ENCODE measurements at regions not wholly inside any gene's neighbourhood (a gene's known extent, or its start where the extent isn't known, plus 50 kb on each side); places are given as distances from the start of the nearest gene placed in this dataset.

DNA sequence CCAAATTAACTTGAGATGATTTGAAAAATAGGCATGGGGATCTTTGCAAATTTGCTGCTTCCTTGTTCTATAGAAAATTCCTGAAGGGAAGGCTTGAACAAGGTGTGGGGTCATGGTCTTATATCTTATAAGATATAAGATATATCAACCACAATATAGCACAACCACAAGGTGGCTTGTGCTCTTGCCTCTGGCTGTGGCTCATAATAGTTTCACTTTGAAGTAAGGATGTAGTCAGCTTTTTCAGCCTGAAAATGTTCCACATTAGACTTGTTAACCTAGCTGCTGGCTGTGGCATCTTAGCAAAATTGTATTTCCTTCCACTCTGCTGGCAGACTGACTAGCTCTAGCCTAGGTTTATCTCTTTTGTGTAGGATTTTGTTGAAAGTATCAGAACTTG, 169.7 kb downstream of the KLF5 start:
- no peaks in the 10 kb centered on the region for H3K9me3 Mint-ChIP-seq
- H3K4me1 ChIP-seq (ENCODE audit: insufficient read depth, low read length): peaks cover 32% of the 10 kb centered on the region
- CTCF ChIA-PET: no interaction called here

GRCh38 chr13:73225990-73226389, 167.2 kb downstream of the KLF5 start:
- no peaks in the 10 kb centered on the region for H3K36me3 ChIP-seq (ENCODE audit: insufficient read depth, low read length)
- no peaks in the 10 kb centered on the region for H3K27me3 ChIP-seq (ENCODE audit: control insufficient read depth in 1 of 2, insufficient read depth in 2 of 2, low read length in 2 of 2)
- ATAC-seq (ENCODE audit: poor library complexity) (no peak), DNase-seq (no peak)
- TF ChIP-seq, protein P1, sequence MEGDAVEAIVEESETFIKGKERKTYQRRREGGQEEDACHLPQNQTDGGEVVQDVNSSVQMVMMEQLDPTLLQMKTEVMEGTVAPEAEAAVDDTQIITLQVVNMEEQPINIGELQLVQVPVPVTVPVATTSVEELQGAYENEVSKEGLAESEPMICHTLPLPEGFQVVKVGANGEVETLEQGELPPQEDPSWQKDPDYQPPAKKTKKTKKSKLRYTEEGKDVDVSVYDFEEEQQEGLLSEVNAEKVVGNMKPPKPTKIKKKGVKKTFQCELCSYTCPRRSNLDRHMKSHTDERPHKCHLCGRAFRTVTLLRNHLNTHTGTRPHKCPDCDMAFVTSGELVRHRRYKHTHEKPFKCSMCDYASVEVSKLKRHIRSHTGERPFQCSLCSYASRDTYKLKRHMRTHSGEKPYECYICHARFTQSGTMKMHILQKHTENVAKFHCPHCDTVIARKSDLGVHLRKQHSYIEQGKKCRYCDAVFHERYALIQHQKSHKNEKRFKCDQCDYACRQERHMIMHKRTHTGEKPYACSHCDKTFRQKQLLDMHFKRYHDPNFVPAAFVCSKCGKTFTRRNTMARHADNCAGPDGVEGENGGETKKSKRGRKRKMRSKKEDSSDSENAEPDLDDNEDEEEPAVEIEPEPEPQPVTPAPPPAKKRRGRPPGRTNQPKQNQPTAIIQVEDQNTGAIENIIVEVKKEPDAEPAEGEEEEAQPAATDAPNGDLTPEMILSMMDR (IDR thresholded peaks at IDR 0.05): no peak
- H3K27ac Mint-ChIP-seq: no peak overlapping the region
- no peaks in the 10 kb centered on the region for H3K9me3 Mint-ChIP-seq
- H3K4me3 Mint-ChIP-seq: no peak overlapping the region
- ChIA-PET CTCF (no interaction called here), POLR2A (no interaction called here)
- H3K36me3 Mint-ChIP-seq (ENCODE audit: low read depth): no peaks in the 10 kb centered on the region
- H3K4me1 ChIP-seq (ENCODE audit: insufficient read depth, low read length): peaks cover 27% of the 10 kb centered on the region
- peaks cover 42% of the 10 kb centered on the region for H3K4me1 Mint-ChIP-seq (ENCODE audit: low read depth)
- no peaks in the 10 kb centered on the region for H3K27me3 Mint-ChIP-seq
- intact Hi-C loops (cut with DNase I, micrococcal nuclease): loop anchor here in 1 of 2 experiments (5.0 kb wide), 1 partner anchor 486 kb away; no protein-coding TSS in a partner anchor
- no peak overlapping the region for H3K4me3 ChIP-seq (ENCODE audit: low read length)
- H3K27ac ChIP-seq (ENCODE audit: low read depth in 1 of 2, low read length in 2 of 2): no peak overlapping the region
- no peaks in the 10 kb centered on the region for H3K9me3 ChIP-seq (ENCODE audit: control insufficient read depth in 1 of 2, insufficient read depth in 1 of 2, low read length in 2 of 2)

More for the DNA sequence above, 169.7 kb downstream of the KLF5 start:
- Mint-ChIP-seq H3K27me3 (no peaks in the 10 kb centered on the region), H3K27ac (peak overlapping the region; percentile 79), H3K36me3 (ENCODE audit: low read depth) (no peaks in the 10 kb centered on the region), H3K4me3 (no peak overlapping the region), H3K4me1 (ENCODE audit: low read depth) (peaks cover 57% of the 10 kb centered on the region)
- POLR2A ChIA-PET: interaction anchor here (0.7 to 0.8 kb wide), 2 partner anchors 170 to 397 kb away, joined by 3 read pairs; no protein-coding TSS in a partner anchor
- intact Hi-C loops (cut with DNase I, micrococcal nuclease): loop anchor here (1.0 to 5.0 kb wide), 3 partner anchors 480 to 1990 kb away; no protein-coding TSS in a partner anchor
- Histone ChIP-seq H3K36me3 (ENCODE audit: insufficient read depth, low read length) (no peaks in the 10 kb centered on the region), H3K4me3 (ENCODE audit: low read length) (no peak overlapping the region), H3K27ac (ENCODE audit: low read depth in 1 of 2, low read length in 2 of 2) (peak overlapping the region in 1 of 2 donors; percentile 32), H3K27me3 (ENCODE audit: control insufficient read depth in 1 of 2, insufficient read depth in 2 of 2, low read length in 2 of 2) (no peaks in the 10 kb centered on the region), H3K9me3 (ENCODE audit: control insufficient read depth in 1 of 2, insufficient read depth in 1 of 2, low read length in 2 of 2) (no peaks in the 10 kb centered on the region)
- ATAC-seq (ENCODE audit: poor library complexity) (peak; percentile 67), DNase-seq (peak in 4 of 14 experiments; percentile 16 to 71 (median 52))
- TF ChIP-seq, protein P1 (IDR thresholded peaks at IDR 0.05): peak; percentile 28

- Histone ChIP-seq H3K4me1 (ENCODE audit: insufficient read depth, low read length) (peaks cover 16% of the 10 kb centered on the region), H3K36me3 (ENCODE audit: insufficient read depth, low read length) (no peaks in the 10 kb centered on the region), H3K27me3 (ENCODE audit: control insufficient read depth in 1 of 2, insufficient read depth in 2 of 2, low read length in 2 of 2) (no peaks in the 10 kb centered on the region), H3K4me3 (ENCODE audit: low read length) (no peak overlapping the region), H3K9me3 (ENCODE audit: control insufficient read depth in 1 of 2, insufficient read depth in 1 of 2, low read length in 2 of 2) (no peaks in the 10 kb centered on the region), H3K27ac (ENCODE audit: low read depth in 1 of 2, low read length in 2 of 2) (no peak overlapping the region)
- no peak overlapping the region for H3K4me3 Mint-ChIP-seq
- no peaks in the 10 kb centered on the region for H3K36me3 Mint-ChIP-seq (ENCODE audit: low read depth)
- ATAC-seq (ENCODE audit: poor library complexity) (peak; percentile 47), DNase-seq (peak in 3 of 14 experiments; percentile 11 to 42 (median 20))
- POLR2A ChIA-PET: no interaction called here
- H3K27me3 Mint-ChIP-seq: no peaks in the 10 kb centered on the region
- CTCF ChIA-PET: no interaction called here
- no peaks in the 10 kb centered on the region for H3K9me3 Mint-ChIP-seq
- intact Hi-C loops (cut with DNase I, micrococcal nuclease): loop anchor here in 1 of 2 experiments (5.0 kb wide), 1 partner anchor 488 kb away; no protein-coding TSS in a partner anchor
- no peak overlapping the region for H3K27ac Mint-ChIP-seq
- peaks cover 32% of the 10 kb centered on the region for H3K4me1 Mint-ChIP-seq (ENCODE audit: low read depth)
- TF ChIP-seq, protein P1 (IDR thresholded peaks at IDR 0.05): no peak
Observed at GRCh38 chr13:73224703-73225102, 165.9 kb downstream of the KLF5 start.
